Type B pancreatic cell (in vitro differentiated cells): ENCODE measurements at regions not wholly inside any gene's neighbourhood (a gene's known extent, or its start where the extent isn't known, plus 50 kb on each side); places are given as distances from the start of the nearest gene placed in this dataset.

ENCODE experiments used
- DNase-seq: peaks from one replicate; pipeline ENCODE4 v3.0.0; 2021; ENCODE audit warnings: mixed read lengths; ENCODE audit not compliant: unreplicated experiment; ENCODE audit errors: extremely low spot score
- H3K27ac Mint-ChIP-seq: 2 replicates; pipeline ENCODE4 v1.8.0; 2021; ENCODE audit warnings: mild to moderate bottlenecking, mixed read lengths
- H3K27me3 Mint-ChIP-seq: 2 replicates; pipeline ENCODE4 v1.8.0; 2021; ENCODE audit warnings: mixed read lengths
- H3K36me3 Mint-ChIP-seq: 2 replicates; pipeline ENCODE4 v1.8.0; 2021; ENCODE audit warnings: mixed read lengths
- H3K4me1 Mint-ChIP-seq: one replicate; pipeline ENCODE4 v1.8.0; 2021; ENCODE audit warnings: mixed read lengths; ENCODE audit not compliant: unreplicated experiment
- H3K4me3 Mint-ChIP-seq: 2 replicates; pipeline ENCODE4 v1.8.0; 2021; ENCODE audit warnings: mild to moderate bottlenecking, mixed read lengths
- H3K9me3 Mint-ChIP-seq: 2 replicates; pipeline ENCODE4 v1.8.0; 2021; ENCODE audit warnings: mixed read lengths
- CTCF ChIP-seq: fragments of 200-600 bp; sonication (generic); conservative IDR thresholded peaks from 2 replicates; pipeline ENCODE4 v1.5.0; 2021; ENCODE audit warnings: antibody characterized with exemption, mild to moderate bottlenecking

DNA sequence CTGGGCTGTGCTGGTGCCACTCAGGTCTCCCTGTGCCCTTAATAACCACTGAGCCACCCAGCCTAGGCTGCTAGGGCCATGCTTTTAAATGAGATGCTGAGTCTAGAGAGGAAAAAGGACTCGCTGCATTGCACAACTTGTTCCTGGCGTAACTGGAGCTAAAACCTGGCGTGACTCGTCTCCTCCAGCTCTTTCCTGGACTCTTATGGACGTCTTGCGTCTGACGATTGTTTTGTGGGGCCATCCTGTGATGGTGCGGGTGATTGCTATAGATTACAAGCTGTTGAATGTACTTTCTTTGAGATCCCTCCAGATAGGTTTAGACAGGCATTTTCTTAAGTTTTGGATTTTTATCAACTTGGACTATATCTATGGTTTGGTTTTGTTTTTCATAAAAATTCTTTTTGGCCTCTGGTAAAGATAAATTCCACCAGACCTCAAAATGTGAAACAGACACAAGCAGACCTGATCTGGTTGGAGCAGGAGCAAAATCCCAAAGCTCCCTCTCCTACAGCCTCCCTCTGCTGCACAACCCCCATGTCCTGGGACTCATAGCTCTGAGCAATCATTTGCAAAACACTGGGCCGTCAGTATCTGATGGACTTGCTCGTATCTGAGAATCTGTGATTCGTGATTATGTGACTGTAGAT, 230.3 kb downstream of the ARHGAP12 start:
- Mint-ChIP-seq H3K9me3 (peaks cover 8% of the 10 kb centered on the region), H3K36me3 (no peaks in the 10 kb centered on the region), H3K27me3 (peaks cover 4% of the 10 kb centered on the region), H3K4me1 (peaks cover 46% of the 10 kb centered on the region), H3K4me3 (peak overlapping the region; percentile 35), H3K27ac (no peak overlapping the region)
- no peak for DNase-seq
- no peak for TF ChIP-seq CTCF

- no peak overlapping the region for H3K4me3 Mint-ChIP-seq
- H3K27ac Mint-ChIP-seq = no peak overlapping the region
- peaks cover 46% of the 10 kb centered on the region for H3K4me1 Mint-ChIP-seq
- TF ChIP-seq CTCF = no peak
- peaks cover 5% of the 10 kb centered on the region for H3K9me3 Mint-ChIP-seq
- no peaks in the 10 kb centered on the region for H3K36me3 Mint-ChIP-seq
- DNase-seq = no peak
- peaks cover 4% of the 10 kb centered on the region for H3K27me3 Mint-ChIP-seq
These were observed 231.1 kb downstream of the ARHGAP12 start for GRCh38 chr10:31697271-31698180.

GRCh38 chr10:31694929-31695837, 233.4 kb downstream of the ARHGAP12 start:
- Mint-ChIP-seq H3K36me3 (no peaks in the 10 kb centered on the region), H3K27me3 (no peaks in the 10 kb centered on the region), H3K4me3 (no peak overlapping the region), H3K4me1 (peaks cover 35% of the 10 kb centered on the region), H3K27ac (no peak overlapping the region), H3K9me3 (peaks cover 4% of the 10 kb centered on the region)
- TF ChIP-seq CTCF = no peak
- no peak for DNase-seq

DNA sequence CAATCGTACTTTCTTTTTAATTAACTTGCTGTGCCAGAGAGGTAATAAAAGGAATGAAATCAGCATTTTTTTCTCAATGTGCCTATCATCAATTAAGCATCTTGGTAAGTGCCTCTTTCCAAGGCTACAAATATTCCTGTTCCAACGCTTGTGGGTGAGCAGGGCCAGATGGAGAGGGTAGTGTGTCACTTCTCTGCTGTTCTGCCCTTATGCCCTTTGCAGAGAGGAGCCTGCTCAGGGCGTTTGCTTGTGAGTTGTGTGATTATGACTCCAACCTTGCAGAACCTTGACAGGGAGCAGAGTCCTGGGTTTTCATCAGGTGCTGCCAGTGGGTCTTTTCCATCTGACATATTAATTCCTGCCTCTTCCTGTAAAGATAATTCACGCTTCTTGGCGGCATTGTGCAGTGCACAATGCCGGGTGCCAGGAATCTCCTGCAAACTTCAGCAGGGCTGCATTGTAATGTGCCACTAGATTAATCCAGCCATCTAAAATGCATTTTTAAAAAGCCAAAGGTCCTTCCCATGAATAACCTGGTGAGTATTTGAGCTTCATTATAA, 234.4 kb downstream of the ARHGAP12 start:
- H3K27ac Mint-ChIP-seq = no peak overlapping the region

More for the DNA sequence above, 234.4 kb downstream of the ARHGAP12 start:
- peaks cover 4% of the 10 kb centered on the region for H3K9me3 Mint-ChIP-seq
- no peak for TF ChIP-seq CTCF
- no peak for DNase-seq
- H3K36me3 Mint-ChIP-seq = no peaks in the 10 kb centered on the region
- no peaks in the 10 kb centered on the region for H3K27me3 Mint-ChIP-seq
- no peak overlapping the region for H3K4me3 Mint-ChIP-seq
- peaks cover 29% of the 10 kb centered on the region for H3K4me1 Mint-ChIP-seq
